Uterus (tissue), 2 donors: ENCODE measurements at regions not wholly inside any gene's neighbourhood (a gene's known extent, or its start where the extent isn't known, plus 50 kb on each side); places are given as distances from the start of the nearest gene placed in this dataset.

Experiments
- CTCF ChIP-seq, 4 experiments: fragments of 200-600 bp in 2 of 4; fragments of 450-650 bp in 2 of 4; sonication (generic) in 2 of 4; IDR thresholded peaks; one replicate each; pipeline ENCODE4 v1.5.1; 2016 to 2019; ENCODE audit warnings: antibody characterized with exemption in 4 of 4, mild to moderate bottlenecking in 2 of 4, moderate library complexity in 1 of 4
- POLR2A ChIP-seq, 2 donors: fragments of 450-650 bp; IDR thresholded peaks; one replicate each; pipeline ENCODE4 v1.6.1; 2016; ENCODE audit warnings: antibody characterized with exemption in 2 of 2, mild to moderate bottlenecking in 1 of 2, moderate library complexity in 1 of 2

GRCh38 chr19:30088567-30088966 is 146.5 kb downstream of the URI1 start:
- TF ChIP-seq CTCF (IDR thresholded peaks at IDR 0.05) (no peak), POLR2A (IDR thresholded peaks at IDR 0.05) (no peak)
